CD14-positive monocyte (primary cell): ENCODE measurements at regions not wholly inside any gene's neighbourhood (a gene's known extent, or its start where the extent isn't known, plus 50 kb on each side); places are given as distances from the start of the nearest gene placed in this dataset.
A peak's percentile ranks its signal among the peaks of the same experiment; 100 is the strongest.

Experiments
- DNase-seq, 3 donors: peaks; one replicate each; pipeline ENCODE4 v3.0.0-alpha.2; 2011 to 2022
- H2AFZ ChIP-seq: 2 replicates; pipeline ENCODE4 v1.6.0; 2012; ENCODE audit warnings: mild to moderate bottlenecking, low read depth, low read length, inconsistent platforms; ENCODE audit not compliant: insufficient read depth, poor library complexity, severe bottlenecking
- H3K27ac ChIP-seq, 2 donors: 1 replicate in 1 of 2; 2 replicates in 1 of 2; pipeline ENCODE4 v1.5.1; 2012 to 2013; ENCODE audit warnings: low read length in 2 of 2, control low read depth in 1 of 2, inconsistent platforms in 1 of 2, low read depth in 1 of 2, mild to moderate bottlenecking in 1 of 2
- H3K27me3 ChIP-seq, 2 donors: one replicate each; pipeline versions ENCODE4 v1.6.0 to v1.6.1; 2011 to 2013; ENCODE audit warnings: low read length in 2 of 2; ENCODE audit not compliant: control insufficient read depth in 2 of 2, insufficient read depth in 2 of 2
- H3K36me3 ChIP-seq, 2 donors: replicated peaks in 1 of 2; 1 replicate in 1 of 2; 2 replicates in 1 of 2; pipeline versions ENCODE4 v1.5.1 to v1.6.1; 2012 to 2013; ENCODE audit warnings: low read length in 2 of 2, control low read depth in 1 of 2, inconsistent platforms in 1 of 2, mild to moderate bottlenecking in 1 of 2; ENCODE audit not compliant: insufficient read depth in 2 of 2, control insufficient read depth in 1 of 2
- H3K4me1 ChIP-seq, 2 donors: 1 replicate in 1 of 2; 2 replicates in 1 of 2; pipeline versions ENCODE4 v1.5.1 to v1.6.1; 2012 to 2013; ENCODE audit warnings: low read length in 2 of 2, control low read depth in 1 of 2, inconsistent platforms in 1 of 2, mild to moderate bottlenecking in 1 of 2, moderate library complexity in 1 of 2; ENCODE audit not compliant: insufficient read depth in 2 of 2, control insufficient read depth in 1 of 2
- H3K4me2 ChIP-seq: replicated peaks from 2 replicates; pipeline ENCODE3; 2012; ENCODE audit warnings: low read length, moderate library complexity, mild to moderate bottlenecking; ENCODE audit not compliant: poor library complexity, severe bottlenecking; ENCODE audit errors: extremely low read depth
- H3K4me3 ChIP-seq, 3 experiments: fragments of 200-600 bp in 1 of 3; sonication (generic) in 1 of 3; replicated peaks in 1 of 3; 1 replicate in 2 of 3; 2 replicates in 1 of 3; pipeline ENCODE4 v1.5.1; 2011 to 2013; ENCODE audit warnings: low read length in 3 of 3, mild to moderate bottlenecking in 3 of 3, control low read depth in 2 of 3, low read depth in 2 of 3, inconsistent platforms in 1 of 3, moderate library complexity in 1 of 3
- H3K79me2 ChIP-seq: 2 replicates; pipeline ENCODE4 v1.6.0; 2012; ENCODE audit warnings: mild to moderate bottlenecking, control low read depth, inconsistent platforms, low read length, moderate library complexity; ENCODE audit not compliant: insufficient read depth
- H3K9ac ChIP-seq: 2 replicates; pipeline ENCODE4 v1.6.0; 2017; ENCODE audit warnings: low read length, mild to moderate bottlenecking; ENCODE audit not compliant: insufficient read depth, poor library complexity, severe bottlenecking
- H3K9me3 ChIP-seq, 2 donors: replicated peaks in 1 of 2; 1 replicate in 1 of 2; 2 replicates in 1 of 2; pipeline versions ENCODE4 v1.5.1 to v1.6.1; 2012 to 2013; ENCODE audit warnings: low read length in 2 of 2, control low read depth in 1 of 2; ENCODE audit not compliant: control insufficient read depth in 1 of 2, insufficient read depth in 1 of 2
- H4K20me1 ChIP-seq: 2 replicates; pipeline ENCODE4 v1.6.0; 2012; ENCODE audit warnings: mild to moderate bottlenecking, low read length, control low read depth, moderate library complexity; ENCODE audit not compliant: insufficient read depth
- H3K27ac Mint-ChIP-seq, 7 donors: one replicate each; pipeline ENCODE4 v1.8.0; 2020; ENCODE audit warnings: mild to moderate bottlenecking in 7 of 7, mixed read lengths in 7 of 7, moderate library complexity in 6 of 7, inconsistent platforms in 2 of 7
- H3K27me3 Mint-ChIP-seq, 3 donors: one replicate each; pipeline ENCODE4 v1.8.0; 2021 to 2022; ENCODE audit warnings: low read depth in 3 of 3, mild to moderate bottlenecking in 3 of 3, mixed read lengths in 3 of 3, moderate library complexity in 3 of 3, inconsistent platforms in 1 of 3
- H3K36me3 Mint-ChIP-seq, 2 donors: one replicate each; pipeline ENCODE4 v1.8.0; 2020; ENCODE audit warnings: mixed read lengths in 2 of 2, inconsistent platforms in 1 of 2, mild to moderate bottlenecking in 1 of 2
- H3K4me1 Mint-ChIP-seq: one replicate; pipeline ENCODE4 v1.8.0; 2020; ENCODE audit warnings: mild to moderate bottlenecking, mixed read lengths
- H3K4me3 Mint-ChIP-seq, 2 donors: one replicate each; pipeline ENCODE4 v1.8.0; 2020; ENCODE audit warnings: mild to moderate bottlenecking in 2 of 2, mixed read lengths in 2 of 2, moderate library complexity in 1 of 2
- H3K9me3 Mint-ChIP-seq, 7 donors: one replicate each; pipeline ENCODE4 v1.8.0; 2020 to 2022; ENCODE audit warnings: mixed read lengths in 7 of 7, mild to moderate bottlenecking in 6 of 7, moderate library complexity in 6 of 7, inconsistent platforms in 2 of 7
- CTCF ChIP-seq: fragments of 200-600 bp; IDR thresholded peaks from one replicate; pipeline ENCODE4 v1.8.0; 2022; ENCODE audit warnings: antibody characterized with exemption, mild to moderate bottlenecking
- WGBS: methylation state at CpG from one replicate; pipeline ENCODE4 v1.1.5; 2013; ENCODE audit warnings: missing lambda C conversion rate; ENCODE audit not compliant: insufficient coverage; 5-methylcytosine and 5-hydroxymethylcytosine counted together
- intact Hi-C, 2 donors: fragments of 100-400 bp; cut with micrococcal nuclease; formaldehyde crosslinking; loops; one replicate each; pipeline versions ENCODE4 v1.15.0 to v1.15.1; 2023

- no peak for TF ChIP-seq CTCF
- Histone ChIP-seq H3K79me2 (no peaks in the 10 kb centered on the region), H3K4me2 (no peak overlapping the region), H3K9me3 (peaks cover 0 to 3% of the 10 kb centered on the region in 2 donors), H4K20me1 (no peaks in the 10 kb centered on the region), H3K27ac (no peak overlapping the region), H3K36me3 (no peaks in the 10 kb centered on the region), H3K4me3 (no peak overlapping the region), H3K9ac (no peak overlapping the region), H2AFZ (no peak overlapping the region), H3K27me3 (no peaks in the 10 kb centered on the region), H3K4me1 (no peaks in the 10 kb centered on the region)
- DNase-seq, result no peak
- H3K27me3 Mint-ChIP-seq, result peaks cover 2 to 9% (median 5%) of the 10 kb centered on the region in 3 donors
- peaks cover 0 to 6% (median 0%) of the 10 kb centered on the region in 7 donors for H3K9me3 Mint-ChIP-seq
- H3K4me3 Mint-ChIP-seq, result no peak overlapping the region
- H3K36me3 Mint-ChIP-seq, result no peaks in the 10 kb centered on the region
- peaks cover 9% of the 10 kb centered on the region for H3K4me1 Mint-ChIP-seq
- intact Hi-C loops, result no loop called here
- no peak overlapping the region for H3K27ac Mint-ChIP-seq
- WGBS, result no CpG with 5 or more reads among the region's 3 CpGs
These were observed 115.0 kb upstream of the KIF5B start for GRCh38 chr10:32171204-32171603.

GRCh38 chr10:32169556-32169955 is 113.3 kb upstream of the KIF5B start:
- WGBS, result 45% methylated on average over 5 of the region's 5 CpGs
- H3K4me3 Mint-ChIP-seq, result no peak overlapping the region
- no peak overlapping the region for H3K27ac Mint-ChIP-seq
- no peak for DNase-seq
- Histone ChIP-seq H3K9me3 (peaks cover 0 to 3% of the 10 kb centered on the region in 2 donors), H3K4me1 (no peaks in the 10 kb centered on the region), H3K4me2 (no peak overlapping the region), H4K20me1 (no peaks in the 10 kb centered on the region), H3K4me3 (no peak overlapping the region), H3K27me3 (no peaks in the 10 kb centered on the region), H3K79me2 (no peaks in the 10 kb centered on the region), H2AFZ (peak overlapping the region; percentile 29), H3K36me3 (no peaks in the 10 kb centered on the region), H3K9ac (no peak overlapping the region), H3K27ac (no peak overlapping the region)
- intact Hi-C loops, result no loop called here
- H3K4me1 Mint-ChIP-seq, result peaks cover 6% of the 10 kb centered on the region
- H3K36me3 Mint-ChIP-seq, result no peaks in the 10 kb centered on the region
- H3K9me3 Mint-ChIP-seq, result peaks cover 0 to 6% (median 0%) of the 10 kb centered on the region in 7 donors
- peaks cover 3 to 9% (median 7%) of the 10 kb centered on the region in 3 donors for H3K27me3 Mint-ChIP-seq
- TF ChIP-seq CTCF, result no peak
